HT1080 (cell line): ENCODE measurements at regions not wholly inside any gene's neighbourhood (a gene's known extent, or its start where the extent isn't known, plus 50 kb on each side); places are given as distances from the start of the nearest gene placed in this dataset.
"Not testable (repeated sequence)": the region's sequence is repeated elsewhere in the genome, so short reads cannot be mapped to it uniquely, and the experiment has no call there.

Experiments
- DNase-seq: peaks from one replicate; pipeline ENCODE4 v3.0.0-alpha.2; 2015; ENCODE audit warnings: low read depth

DNA sequence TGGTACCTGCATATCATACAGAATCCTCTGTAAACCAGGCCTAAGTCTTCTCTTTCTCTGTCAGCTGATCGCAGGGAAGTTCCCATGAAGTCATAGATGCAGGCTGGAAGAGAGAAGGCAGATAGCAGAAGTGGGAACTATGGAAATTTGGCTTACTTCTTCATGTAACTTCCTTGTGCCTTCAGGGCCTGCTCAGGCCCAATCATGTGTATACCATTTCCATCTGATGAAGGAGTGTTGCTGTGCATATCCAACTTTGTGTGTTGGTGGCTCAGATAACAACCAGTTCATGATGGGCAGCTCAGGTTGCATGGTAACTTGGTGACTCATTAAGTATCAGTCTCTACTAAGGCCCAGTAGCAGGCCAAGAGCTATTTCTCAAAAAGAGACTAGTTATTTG is 53.1 kb upstream of the CEP295 start:
- peak; percentile 23 for DNase-seq

DNA sequence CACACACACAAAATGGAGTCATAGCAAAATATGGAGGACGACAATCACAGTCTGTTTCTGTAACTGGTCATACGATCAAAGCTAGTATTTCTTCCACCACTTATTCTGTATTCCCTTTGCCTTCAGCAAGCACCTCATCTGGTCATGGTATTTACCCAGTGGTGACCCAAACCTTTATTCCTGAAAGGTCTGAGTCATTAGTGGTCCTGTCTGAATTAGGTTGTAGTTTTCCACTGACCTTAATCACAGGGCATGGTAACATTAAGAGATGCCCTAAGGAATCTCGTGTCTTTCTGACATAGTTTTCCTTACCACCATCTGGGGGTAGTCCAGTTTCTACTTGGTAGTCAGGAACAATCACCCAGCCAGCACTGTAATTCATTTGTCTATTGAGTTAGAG is 54.8 kb upstream of the CEP295 start:
- peak; percentile 20 for DNase-seq

DNA sequence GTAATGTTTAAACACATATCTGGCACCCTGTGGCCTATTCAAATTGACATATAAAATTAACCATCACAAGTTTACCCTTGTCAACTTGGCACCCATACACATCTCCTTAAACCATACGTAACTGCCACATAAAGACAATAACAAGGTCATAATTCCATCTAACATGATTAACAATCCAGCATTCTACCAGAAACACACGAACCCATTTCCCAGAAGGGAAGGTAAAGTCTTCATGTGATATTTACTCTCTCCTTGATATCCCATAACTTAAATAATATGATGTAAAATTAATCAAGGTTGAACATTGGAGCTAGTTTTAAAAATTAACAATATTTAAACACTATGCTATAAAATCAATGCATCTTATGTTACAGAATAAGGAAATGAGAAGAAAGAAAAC is 55.2 kb upstream of the CEP295 start:
- no peak for DNase-seq

DNA sequence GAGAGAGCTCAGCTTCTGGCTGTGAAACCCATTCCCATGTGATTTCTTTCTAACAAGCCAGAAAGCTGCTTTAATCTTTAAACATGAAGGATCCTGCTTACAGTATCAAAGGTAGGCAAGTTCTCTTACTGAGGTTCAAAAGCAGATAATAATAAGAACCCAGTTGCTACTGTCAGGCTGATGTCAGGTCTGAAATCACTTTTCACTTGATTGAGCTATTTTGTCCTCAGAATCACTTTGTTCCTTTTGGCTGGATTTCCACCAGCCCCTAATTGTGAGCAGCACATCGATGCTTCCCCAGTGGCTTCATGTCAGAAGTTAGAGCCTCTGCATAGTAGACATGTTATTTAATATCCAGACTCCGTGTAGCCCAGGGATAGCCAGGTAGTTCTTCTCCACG is 55.8 kb upstream of the CEP295 start:
- no peak for DNase-seq

DNA sequence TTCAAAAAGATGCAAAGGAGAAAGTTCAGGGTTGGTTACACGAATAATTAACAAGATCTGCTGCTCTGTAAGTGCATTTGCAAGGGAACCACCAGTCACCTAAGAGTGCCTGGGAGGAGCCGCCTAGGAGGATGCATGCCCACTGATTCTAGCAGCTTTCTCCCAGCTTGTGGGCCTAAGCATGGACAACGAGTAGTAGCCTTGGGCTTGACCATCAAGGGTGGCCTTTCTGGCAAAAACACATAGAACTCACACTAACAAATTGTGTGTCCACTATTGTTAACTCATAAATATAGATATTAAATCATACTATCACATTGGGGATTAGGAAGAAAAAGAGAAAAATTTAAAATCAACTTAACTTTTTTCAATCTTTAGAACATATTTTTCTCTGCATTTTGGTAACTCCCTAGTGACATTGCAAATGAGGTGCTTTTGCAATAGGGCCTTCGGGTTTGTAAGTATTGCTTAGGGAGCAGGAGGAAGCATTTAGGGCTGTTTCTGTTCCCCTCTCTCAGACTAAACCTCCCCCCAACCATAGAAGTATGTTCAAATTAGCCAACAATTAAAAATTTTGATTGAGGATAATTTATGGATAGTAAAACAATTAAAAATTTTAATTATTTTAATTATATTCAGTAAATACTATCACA is 57.3 kb upstream of the CEP295 start:
- DNase-seq: no peak

DNA sequence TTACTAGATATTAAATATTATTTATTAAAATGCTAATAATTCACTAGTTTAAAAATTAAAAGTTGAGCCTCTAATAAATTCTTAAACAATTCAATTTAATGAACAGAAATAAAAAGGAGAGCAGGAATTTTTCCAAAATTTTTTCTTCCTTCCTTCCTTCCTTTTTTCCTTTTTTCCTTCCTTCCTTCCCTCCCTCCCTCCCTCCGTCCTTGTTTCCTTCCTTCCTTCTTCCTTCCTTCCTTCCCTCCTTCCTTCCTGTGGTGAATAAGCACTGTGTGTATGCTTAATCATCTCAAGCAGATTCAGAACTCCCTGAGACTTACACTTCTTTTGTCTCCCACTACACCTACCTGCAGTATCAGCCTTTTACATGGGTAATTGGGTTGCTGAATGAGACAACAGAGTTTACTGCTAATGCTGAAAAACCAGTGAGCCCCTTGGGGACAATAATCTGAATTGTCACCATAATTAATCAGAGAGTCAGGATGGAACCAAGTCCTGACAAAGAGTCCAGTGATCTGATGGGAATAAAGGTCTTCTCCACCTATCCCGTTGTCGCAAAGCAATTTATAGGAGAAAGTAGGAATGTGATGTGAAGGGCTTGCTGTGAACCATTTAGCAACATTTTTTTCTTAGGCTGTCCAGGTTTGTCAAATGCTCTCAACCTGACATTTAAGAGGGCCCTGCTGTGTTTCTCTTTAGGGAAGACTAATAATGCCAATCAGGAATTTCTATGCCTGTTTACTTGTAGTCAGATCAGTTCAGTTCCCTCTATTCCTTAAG is 58.1 kb upstream of the CEP295 start:
- DNase-seq: no peak

DNA sequence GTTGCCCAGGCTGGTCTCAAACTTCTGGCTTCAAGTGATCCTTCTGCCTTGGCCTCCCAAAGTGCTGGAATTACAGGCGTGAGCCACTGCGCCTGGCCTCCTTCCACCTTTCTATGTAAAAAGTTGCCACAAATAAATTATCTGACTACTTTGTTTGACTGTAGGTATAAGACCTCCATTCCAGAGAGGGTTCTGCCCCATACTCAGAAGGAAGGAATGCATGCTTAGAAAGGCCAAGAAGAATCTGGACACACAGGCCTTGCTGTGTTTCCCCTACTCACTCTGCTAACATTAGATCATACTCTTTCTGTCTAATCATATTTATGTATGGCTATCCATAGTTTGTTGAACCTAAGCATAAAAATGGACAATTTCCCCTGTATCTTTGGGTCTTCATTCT is 53.0 kb upstream of the SMCO4 start:
- not testable (repeated sequence) for DNase-seq
